ENCODE measurements at regions not wholly inside any gene's neighbourhood (a gene's known extent, or its start where the extent isn't known, plus 50 kb on each side); places are given as distances from the start of the nearest gene placed in this dataset.
"Not testable (repeated sequence)": the region's sequence is repeated elsewhere in the genome, so short reads cannot be mapped to it uniquely, and the experiment has no call there.

- no peaks in the 10 kb centered on the region for H3K9me3 ChIP-seq (ENCODE audit: control insufficient read depth, low read length)
- H3K36me3 ChIP-seq (ENCODE audit: control insufficient read depth, insufficient read depth, low read length) = no peaks in the 10 kb centered on the region
- WGBS, 2 experiments = 94 to 95% methylated on average over 6 of the region's 6 CpGs
- H3K27me3 ChIP-seq (ENCODE audit: control insufficient read depth, insufficient read depth, low read length, poor library complexity, severe bottlenecking) = no peaks in the 10 kb centered on the region
- no peak overlapping the region for H3K27ac ChIP-seq (ENCODE audit: insufficient read depth, low read depth, low read length, poor library complexity, severe bottlenecking)
- H3K4me1 ChIP-seq (ENCODE audit: control insufficient read depth, insufficient read depth, low read length) = no peaks in the 10 kb centered on the region
- no peak overlapping the region for H3K4me3 ChIP-seq (ENCODE audit: insufficient read depth, low read depth, low read length)
These were observed 97.9 kb upstream of the SOX11 start for GRCh38 chr2:5594249-5594695.

GRCh38 chr2:5596868-5597267, 95.3 kb upstream of the SOX11 start:
- Histone ChIP-seq H3K4me3 (ENCODE audit: insufficient read depth, low read depth, low read length) (no peak overlapping the region), H3K9me3 (ENCODE audit: control insufficient read depth, low read length) (no peaks in the 10 kb centered on the region), H3K27ac (ENCODE audit: insufficient read depth, low read depth, low read length, poor library complexity, severe bottlenecking) (no peak overlapping the region), H3K36me3 (ENCODE audit: control insufficient read depth, insufficient read depth, low read length) (no peaks in the 10 kb centered on the region), H3K4me1 (ENCODE audit: control insufficient read depth, insufficient read depth, low read length) (no peaks in the 10 kb centered on the region), H3K27me3 (ENCODE audit: control insufficient read depth, insufficient read depth, low read length, poor library complexity, severe bottlenecking) (no peaks in the 10 kb centered on the region)

DNA sequence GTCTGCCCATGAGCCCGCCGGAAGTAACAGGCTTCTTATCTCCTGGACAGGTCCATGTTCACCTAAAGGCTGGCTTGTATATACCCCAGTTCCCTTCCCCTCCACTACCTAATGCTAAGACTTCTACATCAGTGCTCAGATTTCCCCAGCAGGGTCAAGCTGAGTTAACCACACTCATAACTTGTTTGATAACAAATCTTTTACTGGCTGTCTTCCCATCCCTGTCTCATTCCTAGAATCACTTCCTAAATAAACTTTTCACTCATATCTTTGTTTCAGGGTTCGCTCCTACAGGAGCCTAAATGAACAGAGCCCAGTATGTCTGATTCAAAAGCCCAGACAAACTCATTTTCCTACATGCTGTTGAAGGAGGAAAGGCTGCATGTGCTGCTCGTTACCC, 94.0 kb upstream of the SOX11 start:
- 90 to 93% methylated on average over 4 of the region's 4 CpGs for WGBS, 2 experiments
- no peaks in the 10 kb centered on the region for H3K27me3 ChIP-seq (ENCODE audit: control insufficient read depth, insufficient read depth, low read length, poor library complexity, severe bottlenecking)
- no peak overlapping the region for H3K4me3 ChIP-seq (ENCODE audit: insufficient read depth, low read depth, low read length)
- no peak overlapping the region for H3K27ac ChIP-seq (ENCODE audit: insufficient read depth, low read depth, low read length, poor library complexity, severe bottlenecking)
- H3K9me3 ChIP-seq (ENCODE audit: control insufficient read depth, low read length) = no peaks in the 10 kb centered on the region
- no peaks in the 10 kb centered on the region for H3K36me3 ChIP-seq (ENCODE audit: control insufficient read depth, insufficient read depth, low read length)
- H3K4me1 ChIP-seq (ENCODE audit: control insufficient read depth, insufficient read depth, low read length) = no peaks in the 10 kb centered on the region

DNA sequence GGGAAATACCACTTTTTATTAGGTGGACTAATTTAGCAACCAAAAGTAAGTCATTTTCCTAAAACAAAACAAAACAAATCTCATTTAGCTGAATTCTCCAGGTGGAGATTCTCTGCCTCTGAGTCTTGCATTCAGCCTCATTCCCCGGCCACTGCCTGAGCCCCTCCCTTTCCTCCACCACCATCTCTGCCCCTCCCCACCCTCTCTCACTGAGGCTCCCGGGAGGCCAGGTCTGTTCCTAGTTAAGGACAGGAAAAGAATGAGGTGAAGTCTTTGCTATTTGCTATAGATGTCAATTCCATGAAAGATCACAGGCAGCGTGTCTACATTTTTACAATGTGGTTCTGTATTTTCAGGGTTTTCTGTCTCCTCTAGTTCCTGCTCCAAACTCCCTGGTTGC, 83.0 kb upstream of the SOX11 start:
- Histone ChIP-seq H3K27ac (ENCODE audit: insufficient read depth, low read depth, low read length, poor library complexity, severe bottlenecking) (no peak overlapping the region), H3K4me1 (ENCODE audit: control insufficient read depth, insufficient read depth, low read length) (no peaks in the 10 kb centered on the region), H3K4me3 (ENCODE audit: insufficient read depth, low read depth, low read length) (no peak overlapping the region), H3K27me3 (ENCODE audit: control insufficient read depth, insufficient read depth, low read length, poor library complexity, severe bottlenecking) (no peaks in the 10 kb centered on the region), H3K9me3 (ENCODE audit: control insufficient read depth, low read length) (no peaks in the 10 kb centered on the region), H3K36me3 (ENCODE audit: control insufficient read depth, insufficient read depth, low read length) (no peaks in the 10 kb centered on the region)
- 41 to 55% methylated on average over 2 to 3 of the region's 3 CpGs for WGBS, 2 experiments

DNA sequence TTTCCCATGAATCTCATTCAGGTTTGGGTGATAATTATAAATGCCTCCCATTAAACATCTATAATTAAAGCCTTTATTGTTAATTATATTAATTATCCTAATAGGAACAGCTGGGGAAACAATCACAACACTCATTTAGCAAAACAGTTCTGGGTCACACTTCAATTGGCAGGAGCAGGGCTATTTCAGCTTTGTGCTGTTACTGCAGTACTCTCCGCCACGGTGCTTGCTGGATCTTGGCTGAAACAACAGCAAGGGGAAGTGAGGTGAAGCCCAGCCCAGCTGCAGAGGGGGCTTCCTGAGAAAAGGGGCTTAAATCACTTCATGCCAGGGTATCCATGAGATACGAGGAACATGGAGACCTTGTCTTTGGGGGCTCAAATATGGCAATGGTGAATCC, 79.5 kb upstream of the SOX11 start:
- H3K27me3 ChIP-seq (ENCODE audit: control insufficient read depth, insufficient read depth, low read length, poor library complexity, severe bottlenecking) = no peaks in the 10 kb centered on the region
- H3K4me3 ChIP-seq (ENCODE audit: insufficient read depth, low read depth, low read length) = no peak overlapping the region
- H3K9me3 ChIP-seq (ENCODE audit: control insufficient read depth, low read length) = no peaks in the 10 kb centered on the region
- no peak overlapping the region for H3K27ac ChIP-seq (ENCODE audit: insufficient read depth, low read depth, low read length, poor library complexity, severe bottlenecking)
- WGBS, 2 experiments = 93 to 95% methylated on average over 3 of the region's 3 CpGs
- H3K4me1 ChIP-seq (ENCODE audit: control insufficient read depth, insufficient read depth, low read length) = no peaks in the 10 kb centered on the region
- H3K36me3 ChIP-seq (ENCODE audit: control insufficient read depth, insufficient read depth, low read length) = no peaks in the 10 kb centered on the region

- 88 to 91% methylated on average over 3 of the region's 3 CpGs for WGBS, 2 experiments
- Histone ChIP-seq H3K36me3 (ENCODE audit: control insufficient read depth, insufficient read depth, low read length) (no peaks in the 10 kb centered on the region), H3K27me3 (ENCODE audit: control insufficient read depth, insufficient read depth, low read length, poor library complexity, severe bottlenecking) (no peaks in the 10 kb centered on the region), H3K9me3 (ENCODE audit: control insufficient read depth, low read length) (no peaks in the 10 kb centered on the region), H3K4me1 (ENCODE audit: control insufficient read depth, insufficient read depth, low read length) (peaks cover 5% of the 10 kb centered on the region), H3K27ac (ENCODE audit: insufficient read depth, low read depth, low read length, poor library complexity, severe bottlenecking) (no peak overlapping the region), H3K4me3 (ENCODE audit: insufficient read depth, low read depth, low read length) (no peak overlapping the region)
These were observed 76.2 kb upstream of the SOX11 start for GRCh38 chr2:5616019-5616418.

- Histone ChIP-seq H3K4me1 (ENCODE audit: control insufficient read depth, insufficient read depth, low read length) (peaks cover 5% of the 10 kb centered on the region), H3K27ac (ENCODE audit: insufficient read depth, low read depth, low read length, poor library complexity, severe bottlenecking) (no peak overlapping the region), H3K4me3 (ENCODE audit: insufficient read depth, low read depth, low read length) (no peak overlapping the region), H3K27me3 (ENCODE audit: control insufficient read depth, insufficient read depth, low read length, poor library complexity, severe bottlenecking) (no peaks in the 10 kb centered on the region), H3K36me3 (ENCODE audit: control insufficient read depth, insufficient read depth, low read length) (no peaks in the 10 kb centered on the region), H3K9me3 (ENCODE audit: control insufficient read depth, low read length) (no peaks in the 10 kb centered on the region)
- 93 to 96% methylated on average over 8 of the region's 8 CpGs for whole genome bisulfite sequencing, 2 experiments
These were observed 74.8 kb upstream of the SOX11 start for GRCh38 chr2:5617358-5617757.

DNA sequence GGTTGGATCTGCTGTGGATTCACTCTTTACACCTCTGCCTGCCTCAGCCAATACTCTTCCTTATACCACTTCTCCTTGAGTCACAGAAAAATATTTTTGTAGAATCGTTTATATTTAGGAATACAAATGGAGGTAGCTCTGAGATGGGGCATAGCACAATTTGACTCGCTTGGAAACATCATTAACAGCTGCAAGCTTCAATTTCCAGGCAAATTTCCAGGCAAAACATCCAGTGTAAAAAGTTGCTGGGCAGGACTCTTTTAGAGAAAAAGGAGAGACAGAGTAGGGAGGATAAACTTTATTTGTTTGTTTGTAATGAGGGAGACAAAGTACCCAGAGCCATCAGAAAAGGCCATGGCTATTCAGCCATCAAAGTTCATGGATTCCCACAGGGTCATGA, 74.4 kb upstream of the SOX11 start:
- peaks cover 5% of the 10 kb centered on the region for H3K4me1 ChIP-seq (ENCODE audit: control insufficient read depth, insufficient read depth, low read length)
- no peaks in the 10 kb centered on the region for H3K36me3 ChIP-seq (ENCODE audit: control insufficient read depth, insufficient read depth, low read length)
- 94 to 100% methylated on average over 2 of the region's 2 CpGs for WGBS, 2 experiments

DNA sequence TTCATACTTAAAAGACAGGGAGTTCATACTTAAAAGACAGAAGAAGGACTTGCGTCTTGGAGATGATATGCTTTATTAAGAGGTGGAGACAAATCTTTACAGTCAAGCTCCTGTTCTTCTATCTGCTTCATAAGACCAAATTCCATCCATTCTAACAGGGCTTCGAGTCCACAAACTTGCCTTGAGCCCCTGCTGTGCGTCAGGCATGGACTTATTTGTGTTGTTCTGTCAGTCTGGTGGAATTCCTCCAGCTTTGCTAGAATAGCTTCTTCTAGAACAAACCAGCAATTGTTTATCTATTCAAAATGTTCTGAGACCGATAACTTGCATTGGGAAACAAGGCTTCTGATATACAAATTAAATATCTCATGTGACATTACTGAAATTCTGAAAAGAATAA, 73.9 kb upstream of the SOX11 start:
- Histone ChIP-seq H3K4me1 (ENCODE audit: control insufficient read depth, insufficient read depth, low read length) (peaks cover 5% of the 10 kb centered on the region), H3K4me3 (ENCODE audit: insufficient read depth, low read depth, low read length) (no peak overlapping the region), H3K27me3 (ENCODE audit: control insufficient read depth, insufficient read depth, low read length, poor library complexity, severe bottlenecking) (no peaks in the 10 kb centered on the region), H3K9me3 (ENCODE audit: control insufficient read depth, low read length) (no peaks in the 10 kb centered on the region), H3K27ac (ENCODE audit: insufficient read depth, low read depth, low read length, poor library complexity, severe bottlenecking) (no peak overlapping the region), H3K36me3 (ENCODE audit: control insufficient read depth, insufficient read depth, low read length) (no peaks in the 10 kb centered on the region)
- 65 to 84% methylated on average over 4 of the region's 4 CpGs for WGBS, 2 experiments

More for the DNA sequence above, 74.4 kb upstream of the SOX11 start:
- H3K9me3 ChIP-seq (ENCODE audit: control insufficient read depth, low read length) = no peaks in the 10 kb centered on the region
- H3K4me3 ChIP-seq (ENCODE audit: insufficient read depth, low read depth, low read length) = no peak overlapping the region
- no peak overlapping the region for H3K27ac ChIP-seq (ENCODE audit: insufficient read depth, low read depth, low read length, poor library complexity, severe bottlenecking)
- no peaks in the 10 kb centered on the region for H3K27me3 ChIP-seq (ENCODE audit: control insufficient read depth, insufficient read depth, low read length, poor library complexity, severe bottlenecking)

DNA sequence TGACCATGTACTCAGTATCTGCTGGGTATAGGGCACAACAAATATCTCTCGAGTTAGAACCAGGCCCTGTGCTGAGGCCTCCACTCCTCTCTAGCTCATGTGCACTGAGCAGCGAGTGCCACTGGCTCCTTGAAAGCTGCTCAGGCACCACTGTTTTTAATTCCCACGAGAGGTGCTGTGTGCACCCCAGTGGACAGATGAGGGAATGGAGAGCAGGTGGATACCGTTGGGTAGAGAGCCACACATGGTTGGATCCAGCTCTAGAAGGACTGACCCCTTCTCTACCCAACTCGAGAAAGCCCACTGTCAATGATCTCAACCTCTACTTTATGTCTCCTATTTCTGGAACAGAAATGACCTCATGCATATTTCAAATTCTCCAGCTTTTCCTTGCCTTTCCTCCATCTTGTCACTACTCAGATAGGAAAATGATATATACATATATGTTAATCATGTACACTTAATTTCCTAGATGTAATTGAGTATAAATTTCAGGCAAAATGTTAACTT, 66.6 kb upstream of the SOX11 start:
- H3K9me3 ChIP-seq (ENCODE audit: control insufficient read depth, low read length); H3K4me3 ChIP-seq (ENCODE audit: insufficient read depth, low read depth, low read length); H3K4me1 ChIP-seq (ENCODE audit: control insufficient read depth, insufficient read depth, low read length); H3K27ac ChIP-seq (ENCODE audit: insufficient read depth, low read depth, low read length, poor library complexity, severe bottlenecking); H3K27me3 ChIP-seq (ENCODE audit: control insufficient read depth, insufficient read depth, low read length, poor library complexity, severe bottlenecking); H3K36me3 ChIP-seq (ENCODE audit: control insufficient read depth, insufficient read depth, low read length): not testable (repeated sequence)
- WGBS, 2 experiments = 71 to 84% methylated on average over 4 to 5 of the region's 5 CpGs

- H3K27me3 ChIP-seq (ENCODE audit: control insufficient read depth, insufficient read depth, low read length, poor library complexity, severe bottlenecking); H3K4me3 ChIP-seq (ENCODE audit: insufficient read depth, low read depth, low read length); H3K4me1 ChIP-seq (ENCODE audit: control insufficient read depth, insufficient read depth, low read length); H3K27ac ChIP-seq (ENCODE audit: insufficient read depth, low read depth, low read length, poor library complexity, severe bottlenecking); H3K36me3 ChIP-seq (ENCODE audit: control insufficient read depth, insufficient read depth, low read length); H3K9me3 ChIP-seq (ENCODE audit: control insufficient read depth, low read length): not testable (repeated sequence)
- 92% methylated on average over 2 of the region's 6 CpGs; no CpG with 5 or more reads in 1 of the 2 experiments for WGBS, 2 experiments
These were observed 63.7 kb upstream of the SOX11 start for GRCh38 chr2:5628484-5628883.

All from ectodermal cell (in vitro differentiated cells).